ENCODE measurements at regions not wholly inside any gene's neighbourhood (a gene's known extent, or its start where the extent isn't known, plus 50 kb on each side); places are given as distances from the start of the nearest gene placed in this dataset.
"Not testable (repeated sequence)": the region's sequence is repeated elsewhere in the genome, so short reads cannot be mapped to it uniquely, and the experiment has no call there.

DNA sequence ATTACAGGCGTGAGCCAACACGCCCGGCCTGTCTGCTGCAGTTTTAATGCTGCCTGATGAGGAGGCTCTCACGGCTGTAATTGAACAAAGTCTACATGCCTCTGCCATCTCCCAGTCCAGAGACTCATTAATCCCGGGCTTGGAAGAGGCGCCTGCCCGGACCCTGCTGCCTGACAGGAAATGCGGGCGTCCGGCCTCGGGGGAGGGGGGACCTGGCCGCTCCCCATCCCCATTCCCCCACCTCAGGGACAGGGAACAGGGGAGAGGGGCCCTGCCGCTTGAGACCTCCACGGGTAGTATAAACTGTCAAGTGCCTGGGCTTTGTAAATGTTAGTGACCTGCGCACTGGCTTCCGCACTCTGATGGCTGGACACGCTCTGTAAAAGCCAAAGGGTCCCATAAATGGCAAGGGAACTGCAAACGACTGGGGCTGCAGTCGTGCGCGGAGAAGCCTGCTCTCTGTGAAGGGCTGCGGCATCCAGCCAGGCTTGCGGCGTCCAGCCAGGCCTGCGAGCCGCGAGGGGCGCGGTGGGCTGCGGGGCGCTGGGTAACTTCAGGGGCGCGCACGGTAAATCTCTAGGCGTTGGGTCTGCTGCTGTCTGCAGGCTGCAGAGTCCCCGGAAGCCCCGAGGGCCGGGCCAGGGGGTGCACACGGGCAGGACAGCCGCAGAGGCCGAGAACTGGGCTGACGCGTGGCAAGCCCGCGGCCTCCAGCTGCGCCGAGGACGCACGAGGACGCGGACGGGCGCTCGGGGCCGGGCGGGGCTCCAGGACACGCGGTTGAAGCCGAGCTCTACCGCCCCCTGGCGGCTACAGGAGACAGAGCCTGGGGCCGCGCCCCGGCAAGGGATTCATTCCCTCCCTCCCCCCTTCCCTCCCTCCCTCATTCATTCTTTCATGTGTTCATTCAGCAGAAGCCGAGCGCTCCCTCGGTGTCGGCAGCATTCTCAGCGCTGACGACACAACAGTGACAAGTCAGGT lies 78.4 kb downstream of the KCNJ18 start:
- not testable (repeated sequence) for H3K4me1 ChIP-seq (ENCODE audit: insufficient read depth, poor library complexity, severe bottlenecking); H3K27me3 ChIP-seq (ENCODE audit: insufficient read depth, poor library complexity, severe bottlenecking); H3K36me3 ChIP-seq (ENCODE audit: low read depth); H3K9me3 ChIP-seq (ENCODE audit: severe bottlenecking); DNase-seq (ENCODE audit: low spot score); H3K27ac ChIP-seq (ENCODE audit: poor library complexity, severe bottlenecking); H3K4me3 ChIP-seq (ENCODE audit: severe bottlenecking)
- peak; percentile 77 for ATAC-seq (ENCODE audit: low read depth)

DNA sequence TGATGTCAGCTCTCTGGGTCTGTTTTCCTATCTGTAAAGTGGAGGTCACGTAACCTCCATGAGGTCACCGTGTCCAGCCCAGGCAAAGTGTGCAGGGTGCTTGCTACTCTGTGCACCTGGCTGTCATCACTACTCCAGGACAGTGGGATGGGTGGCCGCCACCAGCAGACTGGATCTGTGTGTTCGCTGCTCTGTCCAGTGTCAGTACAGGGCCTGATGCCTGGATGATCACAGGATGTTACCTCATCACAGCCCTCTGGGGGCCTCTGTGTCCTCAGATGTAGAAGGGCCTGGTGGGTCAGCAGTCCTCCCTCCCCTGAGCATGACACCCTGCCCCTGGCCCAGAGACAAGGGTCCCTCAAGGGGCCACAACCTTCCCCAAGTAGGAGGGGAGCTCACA lies 80.0 kb downstream of the KCNJ18 start:
- Histone ChIP-seq H3K36me3 (ENCODE audit: low read depth) (no peaks in the 10 kb centered on the region), H3K9me3 (ENCODE audit: severe bottlenecking) (no peaks in the 10 kb centered on the region), H3K4me3 (ENCODE audit: severe bottlenecking) (no peak overlapping the region), H3K4me1 (ENCODE audit: insufficient read depth, poor library complexity, severe bottlenecking) (no peaks in the 10 kb centered on the region), H3K27ac (ENCODE audit: poor library complexity, severe bottlenecking) (no peak overlapping the region), H3K27me3 (ENCODE audit: insufficient read depth, poor library complexity, severe bottlenecking) (no peaks in the 10 kb centered on the region)
- DNase-seq (ENCODE audit: low spot score) (no peak), ATAC-seq (ENCODE audit: low read depth) (no peak)
- TF ChIP-seq, protein P1, sequence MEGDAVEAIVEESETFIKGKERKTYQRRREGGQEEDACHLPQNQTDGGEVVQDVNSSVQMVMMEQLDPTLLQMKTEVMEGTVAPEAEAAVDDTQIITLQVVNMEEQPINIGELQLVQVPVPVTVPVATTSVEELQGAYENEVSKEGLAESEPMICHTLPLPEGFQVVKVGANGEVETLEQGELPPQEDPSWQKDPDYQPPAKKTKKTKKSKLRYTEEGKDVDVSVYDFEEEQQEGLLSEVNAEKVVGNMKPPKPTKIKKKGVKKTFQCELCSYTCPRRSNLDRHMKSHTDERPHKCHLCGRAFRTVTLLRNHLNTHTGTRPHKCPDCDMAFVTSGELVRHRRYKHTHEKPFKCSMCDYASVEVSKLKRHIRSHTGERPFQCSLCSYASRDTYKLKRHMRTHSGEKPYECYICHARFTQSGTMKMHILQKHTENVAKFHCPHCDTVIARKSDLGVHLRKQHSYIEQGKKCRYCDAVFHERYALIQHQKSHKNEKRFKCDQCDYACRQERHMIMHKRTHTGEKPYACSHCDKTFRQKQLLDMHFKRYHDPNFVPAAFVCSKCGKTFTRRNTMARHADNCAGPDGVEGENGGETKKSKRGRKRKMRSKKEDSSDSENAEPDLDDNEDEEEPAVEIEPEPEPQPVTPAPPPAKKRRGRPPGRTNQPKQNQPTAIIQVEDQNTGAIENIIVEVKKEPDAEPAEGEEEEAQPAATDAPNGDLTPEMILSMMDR (IDR thresholded peaks at IDR 0.05; ENCODE audit: poor library complexity, severe bottlenecking), result no peak

DNA sequence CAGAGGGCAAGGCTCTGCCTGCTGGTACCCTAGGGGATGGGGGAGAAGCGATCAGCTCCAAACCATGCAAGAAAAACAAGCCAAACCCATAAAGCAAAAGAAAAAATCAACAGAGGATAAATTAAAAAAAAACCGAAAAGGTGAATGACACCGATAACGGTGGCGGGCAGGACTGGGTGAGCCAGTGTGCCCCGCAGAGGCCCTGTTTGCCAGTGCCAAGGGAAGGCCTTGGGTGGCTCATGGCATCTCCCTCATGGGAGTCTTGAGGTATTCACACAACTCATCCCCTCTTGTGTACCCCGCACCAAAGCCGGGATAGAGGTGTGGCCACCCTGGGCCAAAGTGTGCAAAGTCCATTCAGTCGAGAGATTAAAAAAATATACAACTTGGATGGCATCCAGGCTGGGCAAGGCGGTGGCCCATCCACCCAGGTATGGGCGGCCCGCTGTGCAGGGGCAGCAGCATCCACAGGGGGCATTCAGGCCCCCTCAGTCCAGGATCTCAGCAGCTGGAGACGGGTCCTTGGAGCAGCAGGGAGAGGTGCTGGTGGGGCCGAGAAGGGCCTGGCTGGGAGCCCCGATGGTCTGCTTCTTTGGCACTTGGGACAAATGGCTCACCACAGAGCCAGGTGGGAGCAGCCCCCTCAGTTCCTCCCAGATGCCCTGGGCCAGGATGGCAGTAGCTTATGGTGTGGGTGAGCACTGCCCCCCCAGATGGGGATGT lies 80.8 kb downstream of the KCNJ18 start:
- not testable (repeated sequence) for H3K27me3 ChIP-seq (ENCODE audit: insufficient read depth, poor library complexity, severe bottlenecking); H3K4me3 ChIP-seq (ENCODE audit: severe bottlenecking); H3K36me3 ChIP-seq (ENCODE audit: low read depth); H3K9me3 ChIP-seq (ENCODE audit: severe bottlenecking); H3K4me1 ChIP-seq (ENCODE audit: insufficient read depth, poor library complexity, severe bottlenecking); ATAC-seq (ENCODE audit: low read depth); H3K27ac ChIP-seq (ENCODE audit: poor library complexity, severe bottlenecking); DNase-seq (ENCODE audit: low spot score)

DNA sequence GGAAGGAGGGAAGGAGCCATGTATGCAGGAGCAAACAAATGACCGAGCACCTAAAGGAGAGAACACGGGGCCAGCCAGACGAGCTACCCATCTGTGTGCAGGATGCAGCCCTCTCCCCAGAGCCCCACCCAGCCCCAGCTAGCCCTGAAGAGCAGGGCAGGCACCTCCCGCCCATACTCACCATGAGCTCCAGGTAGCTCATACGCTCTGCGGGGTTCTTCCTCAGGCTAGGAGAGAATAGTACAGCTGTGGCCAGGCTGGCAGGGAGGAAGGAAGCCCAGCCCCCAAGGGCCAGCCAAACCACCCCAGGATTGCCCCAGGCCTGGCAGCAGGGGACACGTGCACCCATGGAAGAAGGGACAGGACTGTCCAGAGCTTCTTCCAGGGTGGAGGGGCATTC lies 81.9 kb downstream of the KCNJ18 start:
- TF ChIP-seq, protein P1 (IDR thresholded peaks at IDR 0.05; ENCODE audit: poor library complexity, severe bottlenecking), result no peak
- Histone ChIP-seq H3K27me3 (ENCODE audit: insufficient read depth, poor library complexity, severe bottlenecking) (no peaks in the 10 kb centered on the region), H3K27ac (ENCODE audit: poor library complexity, severe bottlenecking) (no peak overlapping the region), H3K4me3 (ENCODE audit: severe bottlenecking) (no peak overlapping the region), H3K36me3 (ENCODE audit: low read depth) (no peaks in the 10 kb centered on the region), H3K4me1 (ENCODE audit: insufficient read depth, poor library complexity, severe bottlenecking) (no peaks in the 10 kb centered on the region), H3K9me3 (ENCODE audit: severe bottlenecking) (no peaks in the 10 kb centered on the region)
- ATAC-seq (ENCODE audit: low read depth), result no peak
- no peak for DNase-seq (ENCODE audit: low spot score)

DNA sequence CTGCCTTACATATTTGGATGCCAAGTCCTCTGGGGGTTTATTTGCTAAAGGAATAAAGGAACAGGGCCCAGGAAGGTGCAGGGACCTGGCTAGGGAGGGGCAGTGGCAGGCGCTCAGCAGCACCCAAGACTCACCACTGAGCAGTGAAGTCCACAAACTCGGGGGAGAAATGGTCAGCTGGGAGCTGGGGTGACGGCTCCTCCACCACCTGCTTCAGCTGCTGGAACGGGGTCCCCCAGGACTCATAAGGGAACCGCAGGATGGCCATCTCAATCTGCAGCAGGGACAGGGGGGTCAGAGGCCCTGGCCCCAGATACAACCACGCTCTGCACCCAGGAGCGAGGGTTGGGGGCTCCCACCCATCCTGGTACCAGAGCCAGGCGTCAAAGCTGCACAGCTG lies 83.2 kb downstream of the KCNJ18 start:
- H3K9me3 ChIP-seq (ENCODE audit: severe bottlenecking); H3K27me3 ChIP-seq (ENCODE audit: insufficient read depth, poor library complexity, severe bottlenecking); H3K4me3 ChIP-seq (ENCODE audit: severe bottlenecking); H3K4me1 ChIP-seq (ENCODE audit: insufficient read depth, poor library complexity, severe bottlenecking); H3K27ac ChIP-seq (ENCODE audit: poor library complexity, severe bottlenecking); DNase-seq (ENCODE audit: low spot score); ATAC-seq (ENCODE audit: low read depth); H3K36me3 ChIP-seq (ENCODE audit: low read depth): not testable (repeated sequence)

DNA sequence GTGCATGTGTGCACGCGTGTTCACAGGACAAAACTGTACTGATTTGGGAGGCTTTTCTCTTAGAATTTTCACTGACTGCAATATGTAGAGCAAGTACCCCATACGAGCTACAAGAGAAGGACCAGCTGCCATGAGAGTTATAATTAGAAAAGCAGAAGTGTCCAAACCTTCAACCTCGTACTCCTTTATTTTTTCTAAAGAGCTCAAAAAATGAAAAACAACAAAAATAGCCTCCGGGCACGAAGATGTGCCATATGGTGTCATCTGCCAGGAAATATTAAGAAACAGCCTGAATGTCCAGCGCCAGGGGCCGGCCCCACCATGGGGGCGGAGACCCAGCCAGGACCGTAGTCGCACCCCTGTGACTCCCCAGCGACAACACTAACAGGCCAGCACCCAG lies 84.6 kb downstream of the KCNJ18 start:
- not testable (repeated sequence) for DNase-seq (ENCODE audit: low spot score); H3K9me3 ChIP-seq (ENCODE audit: severe bottlenecking)

DNA sequence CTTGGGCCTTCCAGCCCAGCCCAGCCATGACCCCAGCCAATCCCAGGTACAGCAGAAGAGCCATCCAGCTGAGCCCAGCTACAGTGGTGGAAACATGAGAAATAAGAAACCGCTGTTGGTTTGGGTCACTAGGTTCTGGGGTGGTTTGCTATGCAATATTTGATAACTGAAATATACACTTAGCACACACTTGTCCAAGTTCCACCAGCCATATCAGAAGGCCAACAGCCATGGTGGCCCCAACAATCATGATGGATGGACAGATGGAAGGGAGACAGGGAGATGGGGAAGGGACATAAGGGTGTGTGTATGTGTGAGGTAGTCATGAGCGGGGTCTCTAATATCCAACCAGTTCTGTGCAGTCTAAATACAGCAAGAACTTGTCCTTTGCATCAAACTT lies 86.5 kb downstream of the KCNJ18 start:
- H3K36me3 ChIP-seq (ENCODE audit: low read depth); H3K4me1 ChIP-seq (ENCODE audit: insufficient read depth, poor library complexity, severe bottlenecking); H3K4me3 ChIP-seq (ENCODE audit: severe bottlenecking); DNase-seq (ENCODE audit: low spot score); H3K9me3 ChIP-seq (ENCODE audit: severe bottlenecking); H3K27me3 ChIP-seq (ENCODE audit: insufficient read depth, poor library complexity, severe bottlenecking); H3K27ac ChIP-seq (ENCODE audit: poor library complexity, severe bottlenecking); ATAC-seq (ENCODE audit: low read depth): not testable (repeated sequence)

More for the DNA sequence above, 84.6 kb downstream of the KCNJ18 start:
- not testable (repeated sequence) for H3K27ac ChIP-seq (ENCODE audit: poor library complexity, severe bottlenecking); H3K4me3 ChIP-seq (ENCODE audit: severe bottlenecking); H3K27me3 ChIP-seq (ENCODE audit: insufficient read depth, poor library complexity, severe bottlenecking); H3K4me1 ChIP-seq (ENCODE audit: insufficient read depth, poor library complexity, severe bottlenecking); ATAC-seq (ENCODE audit: low read depth); H3K36me3 ChIP-seq (ENCODE audit: low read depth)

DNA sequence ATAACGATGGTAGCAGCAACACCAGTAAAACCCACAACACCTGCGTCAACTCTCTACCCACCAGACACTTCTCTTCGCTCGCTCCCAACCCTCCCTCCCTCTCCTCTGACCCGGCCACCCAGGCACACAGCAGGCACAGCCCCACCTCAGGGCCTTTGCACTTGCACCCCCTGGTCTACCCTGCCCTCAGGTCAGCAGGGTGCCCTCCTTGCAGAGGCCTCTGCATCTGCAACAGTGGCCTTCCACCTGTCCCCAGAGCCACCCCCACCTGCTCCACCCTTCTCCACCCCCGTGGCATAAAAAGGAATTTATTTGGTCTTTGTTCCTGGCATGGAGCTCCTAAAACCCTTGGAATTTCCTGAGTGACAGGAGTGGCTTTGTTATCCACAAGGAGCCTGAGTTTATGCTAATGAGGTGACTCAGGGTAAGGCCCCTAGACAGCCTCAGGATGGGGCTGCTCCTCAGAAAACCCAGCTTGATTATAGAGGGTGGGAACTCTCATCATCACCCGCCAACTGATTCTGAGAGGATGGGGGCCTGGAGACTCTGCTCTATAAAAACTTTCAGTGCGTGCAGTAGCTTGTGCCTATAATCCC lies 88.1 kb downstream of the KCNJ18 start:
- DNase-seq (ENCODE audit: low spot score); ATAC-seq (ENCODE audit: low read depth); H3K36me3 ChIP-seq (ENCODE audit: low read depth); H3K4me3 ChIP-seq (ENCODE audit: severe bottlenecking); H3K9me3 ChIP-seq (ENCODE audit: severe bottlenecking); H3K27ac ChIP-seq (ENCODE audit: poor library complexity, severe bottlenecking); H3K4me1 ChIP-seq (ENCODE audit: insufficient read depth, poor library complexity, severe bottlenecking); H3K27me3 ChIP-seq (ENCODE audit: insufficient read depth, poor library complexity, severe bottlenecking): not testable (repeated sequence)

DNA sequence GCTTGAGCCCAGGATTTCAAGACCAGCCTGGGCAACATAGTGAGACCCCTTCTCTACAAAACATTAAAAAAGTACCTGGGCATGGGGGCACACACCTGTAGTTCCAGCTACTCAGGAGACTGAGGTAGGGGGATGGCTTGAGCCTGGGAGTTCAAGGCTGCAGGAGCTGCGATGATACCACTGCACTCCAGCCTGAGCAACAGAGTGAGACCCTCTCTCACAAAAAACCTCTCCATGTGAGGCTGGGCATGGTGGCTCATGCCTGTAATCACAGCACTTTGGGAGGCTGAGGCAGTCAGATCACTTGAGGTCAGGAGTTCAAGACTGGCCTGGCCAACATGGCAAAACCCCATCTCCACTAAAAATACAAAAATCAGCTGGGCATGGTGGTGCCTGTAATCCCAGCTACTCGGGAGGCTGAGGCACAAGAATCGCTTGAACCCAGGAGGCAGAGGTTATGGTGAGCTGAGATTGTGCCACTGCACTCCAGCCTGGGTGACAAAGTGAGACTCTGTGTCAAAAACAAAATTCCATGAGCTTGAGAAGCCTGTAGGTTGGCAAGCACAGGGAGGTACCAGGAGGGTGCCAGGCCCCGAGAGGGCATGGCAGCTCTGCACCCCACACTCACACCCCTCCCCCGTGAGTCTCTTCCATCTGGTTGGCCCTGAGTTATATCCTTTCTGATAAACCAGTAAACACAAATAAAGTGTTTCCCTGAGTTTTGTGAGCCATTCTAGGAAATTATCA lies 88.8 kb downstream of the KCNJ18 start:
- not testable (repeated sequence) for H3K4me1 ChIP-seq (ENCODE audit: insufficient read depth, poor library complexity, severe bottlenecking); H3K9me3 ChIP-seq (ENCODE audit: severe bottlenecking); DNase-seq (ENCODE audit: low spot score); H3K36me3 ChIP-seq (ENCODE audit: low read depth); H3K27me3 ChIP-seq (ENCODE audit: insufficient read depth, poor library complexity, severe bottlenecking); H3K4me3 ChIP-seq (ENCODE audit: severe bottlenecking); ATAC-seq (ENCODE audit: low read depth); H3K27ac ChIP-seq (ENCODE audit: poor library complexity, severe bottlenecking)
